HG03378 (cell line): ENCODE measurements at regions not wholly inside any gene's neighbourhood (a gene's known extent, or its start where the extent isn't known, plus 50 kb on each side); places are given as distances from the start of the nearest gene placed in this dataset.

Experiments used
- ATAC-seq: cut with Tn5 transposase; IDR thresholded peaks from one replicate; pipeline ENCODE4 v1.9.1; 2021; ENCODE audit warnings: mild to moderate bottlenecking, moderate library complexity; ENCODE audit not compliant: unreplicated experiment

GRCh38 chr4:100574607-100575006 lies 56.8 kb upstream of the EMCN start:
- ATAC-seq, result no peak

GRCh38 chr4:100569196-100569595 lies 51.4 kb upstream of the EMCN start:
- ATAC-seq, result no peak
